Loucy (cell line): ENCODE measurements at regions not wholly inside any gene's neighbourhood (a gene's known extent, or its start where the extent isn't known, plus 50 kb on each side); places are given as distances from the start of the nearest gene placed in this dataset.

Experiments
- CTCF ChIP-seq: fragments of 200-600 bp; sonication (generic); conservative IDR thresholded peaks from 2 replicates; pipeline ENCODE4 v1.5.1; 2014; ENCODE audit warnings: mild to moderate bottlenecking, antibody characterized with exemption, low read length
- EZH2phosphoT487 ChIP-seq: fragments of 200-600 bp; IDR thresholded peaks from 2 replicates; pipeline ENCODE4 v1.6.1; 2018; ENCODE audit warnings: antibody characterized with exemption, mild to moderate bottlenecking, moderate library complexity, borderline replicate concordance

- TF ChIP-seq CTCF: no peak
- TF ChIP-seq EZH2phosphoT487: no peak
Observed at GRCh38 chr6:6886886-6887285, 220.9 kb upstream of the RREB1 start.
